Astrocyte of the cerebellum (primary cell): ENCODE measurements at regions not wholly inside any gene's neighbourhood (a gene's known extent, or its start where the extent isn't known, plus 50 kb on each side); places are given as distances from the start of the nearest gene placed in this dataset.
"Not testable (repeated sequence)": the region's sequence is repeated elsewhere in the genome, so short reads cannot be mapped to it uniquely, and the experiment has no call there.

Experiments
- DNase-seq: peaks from one replicate; pipeline ENCODE4 v3.0.0-alpha.2; 2011; ENCODE audit warnings: low read depth
- H3K4me3 ChIP-seq: 2 replicates; pipeline ENCODE4 v1.5.1; 2011; ENCODE audit warnings: mild to moderate bottlenecking, low read depth, low read length, moderate library complexity
- in situ Hi-C: cut with HindIII; loops from 2 replicates; pipeline ENCODE4 v1.10.0; 2017; ENCODE audit warnings: low sequenced_read_pairs
- TF ChIP-seq, protein P1 (sequence below): IDR thresholded peaks from 2 replicates; pipeline ENCODE4 v1.5.1; 2012; ENCODE audit warnings: low read length, low read depth, moderate library complexity, mild to moderate bottlenecking; ENCODE audit errors: missing control alignments

DNA sequence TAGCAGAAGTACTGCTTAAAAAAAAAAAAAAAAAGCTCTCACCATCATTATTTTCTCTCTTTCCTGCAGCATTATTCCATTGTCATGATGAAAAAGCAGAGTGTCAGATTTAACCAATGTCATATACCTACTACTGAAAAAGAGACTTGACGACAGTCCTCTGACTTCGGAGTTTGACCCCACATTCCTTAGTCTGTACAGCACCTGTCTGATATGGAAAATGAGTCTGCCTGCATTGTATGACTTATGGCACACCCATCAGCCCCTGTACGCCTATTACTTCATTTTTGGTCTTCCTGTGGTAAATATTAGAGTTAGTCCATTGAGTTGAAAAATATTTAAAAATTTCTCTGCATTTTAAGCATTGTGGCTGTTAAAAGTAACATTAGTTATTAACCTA lies 54.5 kb upstream of the NOX4 start:
- TF ChIP-seq, protein P1, sequence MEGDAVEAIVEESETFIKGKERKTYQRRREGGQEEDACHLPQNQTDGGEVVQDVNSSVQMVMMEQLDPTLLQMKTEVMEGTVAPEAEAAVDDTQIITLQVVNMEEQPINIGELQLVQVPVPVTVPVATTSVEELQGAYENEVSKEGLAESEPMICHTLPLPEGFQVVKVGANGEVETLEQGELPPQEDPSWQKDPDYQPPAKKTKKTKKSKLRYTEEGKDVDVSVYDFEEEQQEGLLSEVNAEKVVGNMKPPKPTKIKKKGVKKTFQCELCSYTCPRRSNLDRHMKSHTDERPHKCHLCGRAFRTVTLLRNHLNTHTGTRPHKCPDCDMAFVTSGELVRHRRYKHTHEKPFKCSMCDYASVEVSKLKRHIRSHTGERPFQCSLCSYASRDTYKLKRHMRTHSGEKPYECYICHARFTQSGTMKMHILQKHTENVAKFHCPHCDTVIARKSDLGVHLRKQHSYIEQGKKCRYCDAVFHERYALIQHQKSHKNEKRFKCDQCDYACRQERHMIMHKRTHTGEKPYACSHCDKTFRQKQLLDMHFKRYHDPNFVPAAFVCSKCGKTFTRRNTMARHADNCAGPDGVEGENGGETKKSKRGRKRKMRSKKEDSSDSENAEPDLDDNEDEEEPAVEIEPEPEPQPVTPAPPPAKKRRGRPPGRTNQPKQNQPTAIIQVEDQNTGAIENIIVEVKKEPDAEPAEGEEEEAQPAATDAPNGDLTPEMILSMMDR = no peak
- H3K4me3 ChIP-seq = no peak overlapping the region
- DNase-seq = no peak
- in situ Hi-C loops = no loop called here

DNA sequence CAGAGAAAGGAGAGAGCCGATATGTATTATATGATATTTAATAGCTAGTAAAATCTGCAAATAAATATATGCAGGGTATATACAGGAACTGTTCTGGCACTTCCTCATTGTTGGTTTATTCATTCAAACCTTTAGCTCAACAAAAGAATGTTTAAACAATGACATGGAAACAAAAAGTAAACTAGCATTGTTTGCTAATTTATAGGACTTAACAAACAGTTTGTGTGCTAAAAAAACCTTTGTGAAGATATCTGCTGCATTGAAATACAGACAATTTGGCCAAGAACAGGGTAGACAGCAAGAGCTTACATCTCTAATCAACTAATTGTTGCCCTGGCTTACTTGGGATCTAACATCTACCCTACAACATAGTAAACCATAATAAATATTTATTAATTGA lies 64.6 kb upstream of the NOX4 start:
- in situ Hi-C loops, DNase-seq, H3K4me3 ChIP-seq: not testable (repeated sequence)

DNA sequence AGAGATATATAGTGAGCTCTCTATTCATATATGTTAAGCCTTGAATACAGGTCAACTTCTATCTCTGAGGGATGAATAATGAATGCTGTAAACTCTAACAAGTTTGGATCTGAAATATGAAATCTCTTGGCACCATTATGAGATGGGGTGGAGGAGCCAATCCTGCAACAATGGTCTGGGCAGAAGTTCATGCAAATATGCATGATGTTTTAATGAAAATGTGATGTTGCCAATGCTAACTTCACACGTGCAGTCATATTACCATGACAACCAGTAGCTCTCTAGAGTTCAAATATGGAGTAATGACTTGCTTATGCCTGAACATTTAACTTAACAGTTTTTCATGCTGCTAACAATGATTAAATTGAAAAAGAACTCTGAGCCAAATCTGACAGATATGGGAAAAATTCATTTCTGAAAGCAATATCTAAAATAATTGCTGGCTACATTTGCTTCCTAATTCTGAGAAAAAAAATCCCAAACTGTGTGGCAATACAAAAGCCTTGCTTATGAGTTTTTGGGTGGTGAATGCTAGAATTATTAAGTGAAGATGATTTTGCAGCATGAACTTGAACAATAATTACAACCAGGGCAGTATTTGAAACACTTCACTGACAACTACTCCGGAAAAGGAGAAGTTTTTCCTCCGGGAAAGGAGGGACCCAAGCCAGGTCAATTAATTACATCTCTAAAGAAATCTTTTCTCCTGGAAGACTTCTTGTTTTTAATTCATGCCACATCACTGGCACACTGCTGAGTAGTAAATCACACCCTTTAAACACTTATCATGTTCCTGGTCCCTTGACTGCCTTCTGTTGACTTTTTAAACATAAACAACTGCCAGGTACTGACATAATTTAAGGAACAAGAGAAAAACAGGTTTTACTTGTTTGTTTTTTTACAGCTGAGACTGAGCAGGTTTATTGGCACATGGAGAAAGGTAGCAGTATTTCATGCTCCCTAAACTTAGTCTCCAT lies 65.8 kb upstream of the NOX4 start:
- DNase-seq, in situ Hi-C loops, H3K4me3 ChIP-seq: not testable (repeated sequence)

DNA sequence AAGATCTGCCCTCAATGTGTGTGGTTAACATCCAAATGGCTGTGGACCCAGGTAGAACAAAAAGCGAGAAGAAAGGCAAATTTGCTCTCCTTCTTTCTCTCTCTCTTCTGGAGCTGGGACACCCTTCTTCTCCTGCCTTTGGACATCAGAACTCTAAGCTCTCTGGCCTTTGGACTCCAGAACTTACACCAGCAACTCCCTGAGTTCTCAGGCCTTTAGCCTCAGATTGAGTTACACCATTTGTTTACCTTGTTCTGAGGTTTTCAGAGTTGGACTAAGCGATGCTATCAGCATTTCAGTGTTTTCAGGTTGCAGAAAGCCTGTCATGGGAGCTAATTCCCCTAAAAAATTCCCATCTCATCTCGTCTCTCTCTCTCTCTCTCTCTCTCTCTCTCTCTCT lies 69.4 kb upstream of the NOX4 start:
- H3K4me3 ChIP-seq, DNase-seq, in situ Hi-C loops: not testable (repeated sequence)

DNA sequence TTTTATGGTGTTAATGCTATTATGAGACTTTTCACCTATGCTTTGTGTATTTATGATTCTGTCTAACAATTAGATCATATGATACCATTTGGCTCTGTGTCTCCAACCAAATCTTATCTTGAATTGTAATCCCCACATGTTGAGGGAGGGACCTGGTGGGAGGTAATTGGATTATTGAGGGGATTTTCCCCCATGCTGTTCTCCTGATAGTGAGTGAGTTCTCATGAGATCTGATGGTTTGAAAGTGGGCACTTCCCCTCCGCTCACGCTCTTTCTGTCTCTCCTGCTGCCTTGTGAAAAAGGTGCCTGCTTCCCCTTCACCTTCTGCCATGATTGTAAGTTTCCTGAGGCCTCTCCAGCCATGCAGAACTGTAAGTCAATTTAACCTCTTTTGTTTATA lies 71.6 kb upstream of the NOX4 start:
- in situ Hi-C loops, DNase-seq, H3K4me3 ChIP-seq: not testable (repeated sequence)

DNA sequence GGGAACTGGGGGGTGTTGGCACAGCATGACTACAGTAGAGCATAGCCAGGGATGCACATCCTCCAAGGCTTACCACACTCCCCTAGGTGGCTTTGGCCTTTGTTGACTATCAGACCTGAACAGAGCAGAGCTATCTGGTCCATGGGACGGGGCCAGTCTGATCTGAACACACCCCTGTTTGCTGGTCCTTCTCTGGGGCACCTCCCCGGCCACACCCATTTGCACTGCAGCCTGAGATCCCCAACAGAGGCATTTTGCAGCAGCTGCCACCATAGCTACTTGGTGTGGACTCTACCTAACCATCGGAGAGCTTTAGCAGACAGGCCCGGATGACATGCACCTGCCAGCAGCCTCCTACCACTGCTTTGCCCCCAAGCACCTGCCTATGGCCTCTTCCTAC lies 75.8 kb upstream of the NOX4 start:
- DNase-seq = no peak
- no peak overlapping the region for H3K4me3 ChIP-seq
- TF ChIP-seq, protein P1 = no peak
- in situ Hi-C loops = no loop called here

DNA sequence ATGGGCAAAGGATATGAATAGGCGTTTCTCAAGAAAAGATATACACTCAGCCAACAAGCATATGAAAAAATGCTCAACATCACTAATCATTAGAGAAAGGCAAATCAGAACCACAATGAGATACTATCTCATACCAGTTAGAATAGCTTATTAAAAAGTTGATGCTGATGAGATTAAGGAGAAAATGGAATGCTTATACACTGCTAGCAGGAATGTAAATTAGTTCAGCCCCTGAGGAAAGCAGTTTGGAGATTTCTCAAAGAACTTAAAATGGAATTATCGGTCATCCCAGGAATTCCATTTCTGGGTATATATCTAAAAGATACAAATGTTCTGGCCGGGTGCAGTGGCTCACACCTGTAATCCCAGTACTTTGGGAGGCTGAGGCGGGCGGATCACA lies 78.2 kb upstream of the NOX4 start:
- DNase-seq, H3K4me3 ChIP-seq, in situ Hi-C loops: not testable (repeated sequence)

DNA sequence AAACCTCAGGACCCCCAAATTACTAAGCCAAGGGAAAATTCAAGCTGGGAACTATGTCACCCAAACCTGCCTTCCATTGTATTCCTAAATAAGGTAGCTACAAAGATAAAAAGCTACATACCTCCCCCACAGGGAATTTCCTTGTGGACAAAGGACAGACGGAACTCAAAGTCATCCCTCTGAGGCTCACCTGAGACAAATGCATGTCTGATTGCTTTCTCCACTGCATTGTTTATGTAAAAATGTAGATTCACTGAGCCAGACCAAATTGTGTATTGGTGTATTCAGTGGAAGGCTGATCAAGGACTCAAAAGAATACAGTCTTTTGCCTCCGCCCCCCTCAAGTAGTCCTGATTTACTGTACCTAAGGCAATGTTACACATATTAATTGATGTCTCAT lies 80.5 kb upstream of the NOX4 start:
- H3K4me3 ChIP-seq, DNase-seq, in situ Hi-C loops: not testable (repeated sequence)

DNA sequence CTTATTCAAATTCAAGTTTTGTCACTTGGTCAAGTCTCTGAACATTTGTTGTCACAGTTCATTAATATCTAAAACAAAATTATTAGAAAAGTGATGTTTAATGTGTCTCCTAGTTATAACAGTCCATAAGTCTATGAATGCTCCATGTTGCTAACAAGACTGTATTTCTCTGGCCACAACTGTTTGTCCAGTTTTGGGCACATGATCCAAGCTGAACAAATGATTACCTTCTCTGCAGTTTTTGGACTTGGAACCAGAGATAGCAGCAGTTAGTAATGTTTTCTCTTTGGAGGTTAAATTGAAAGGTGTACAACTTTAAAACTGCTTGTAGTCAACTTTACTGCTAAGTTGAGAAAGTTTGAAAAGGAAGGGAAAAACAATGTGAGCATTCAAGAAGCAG lies 84.7 kb upstream of the NOX4 start:
- H3K4me3 ChIP-seq, in situ Hi-C loops, DNase-seq: not testable (repeated sequence)

DNA sequence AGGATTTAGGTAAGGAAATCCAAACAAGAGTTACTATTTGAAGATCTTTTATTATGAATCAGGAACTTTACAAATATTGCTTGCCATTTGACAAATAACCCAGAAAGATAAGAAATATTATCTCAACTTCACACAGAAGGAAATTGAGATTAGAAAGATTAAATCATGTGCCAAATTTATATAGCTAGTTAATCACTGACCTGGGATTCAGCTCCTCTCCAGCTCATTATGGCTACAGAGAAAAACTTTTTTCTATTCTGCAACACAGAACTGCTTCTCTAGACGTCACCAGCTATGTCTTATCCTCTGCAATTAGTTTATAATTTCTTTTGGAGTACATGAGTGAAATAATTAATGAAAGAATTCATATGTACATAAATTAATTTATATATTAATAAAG lies 86.3 kb upstream of the NOX4 start:
- H3K4me3 ChIP-seq, DNase-seq, in situ Hi-C loops: not testable (repeated sequence)

DNA sequence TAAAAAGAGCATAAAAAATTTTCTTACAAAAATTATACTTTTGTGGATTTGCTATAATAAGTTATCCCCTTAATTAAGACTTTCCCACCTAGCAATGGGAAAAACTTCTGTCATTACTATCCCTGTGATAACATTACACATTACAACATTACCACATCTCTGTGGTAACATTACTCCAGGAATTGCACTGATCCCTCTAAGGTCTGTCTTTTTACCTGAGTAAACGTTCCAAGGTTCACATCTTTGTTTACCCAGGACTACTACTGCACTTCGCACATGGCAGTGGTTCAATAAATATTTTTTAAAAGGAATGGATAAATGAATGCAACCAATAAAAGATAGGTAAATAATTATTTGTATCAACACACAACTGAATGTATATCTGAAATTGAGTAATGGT lies 92.4 kb upstream of the NOX4 start:
- no peak overlapping the region for H3K4me3 ChIP-seq
- TF ChIP-seq, protein P1 = no peak
- in situ Hi-C loops = no loop called here
- DNase-seq = no peak

DNA sequence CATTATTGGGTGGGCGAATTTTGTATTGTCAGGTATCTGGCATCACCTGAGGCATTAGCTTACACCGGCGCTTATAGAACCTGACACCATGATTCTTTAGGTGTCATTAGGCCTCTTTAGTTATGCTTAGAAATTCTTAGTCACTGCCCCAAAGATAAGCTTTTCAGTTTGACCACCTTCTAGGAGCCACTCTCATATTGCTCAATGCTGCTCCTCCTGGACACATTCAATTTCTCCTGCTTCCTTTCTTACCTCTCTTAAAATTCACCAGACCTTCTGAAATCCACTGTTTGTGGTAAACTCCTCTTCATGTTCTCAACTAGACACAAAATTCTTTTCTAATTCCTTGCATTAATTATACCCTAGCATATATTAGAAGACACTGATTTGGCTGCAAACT lies 93.9 kb upstream of the NOX4 start:
- H3K4me3 ChIP-seq, DNase-seq, in situ Hi-C loops: not testable (repeated sequence)

DNA sequence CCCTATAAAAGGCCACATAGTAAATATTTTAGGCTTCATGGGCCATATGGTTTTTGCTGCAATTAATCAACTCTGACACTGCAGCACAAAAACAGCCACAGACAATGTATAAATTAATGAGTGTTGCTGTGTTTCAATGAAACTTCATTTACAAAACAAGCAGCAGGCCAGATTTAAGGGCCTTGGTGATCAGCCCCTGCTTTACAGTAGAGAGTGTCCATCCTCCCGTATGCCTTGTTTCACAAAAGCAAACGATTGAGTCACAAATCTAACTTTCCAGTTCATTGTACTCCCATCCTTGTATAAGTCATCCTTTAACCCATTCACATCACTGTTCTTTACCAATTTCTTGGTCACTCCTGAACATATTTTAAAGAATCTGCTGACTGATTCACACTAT lies 94.3 kb upstream of the NOX4 start:
- in situ Hi-C loops, H3K4me3 ChIP-seq, DNase-seq: not testable (repeated sequence)

DNA sequence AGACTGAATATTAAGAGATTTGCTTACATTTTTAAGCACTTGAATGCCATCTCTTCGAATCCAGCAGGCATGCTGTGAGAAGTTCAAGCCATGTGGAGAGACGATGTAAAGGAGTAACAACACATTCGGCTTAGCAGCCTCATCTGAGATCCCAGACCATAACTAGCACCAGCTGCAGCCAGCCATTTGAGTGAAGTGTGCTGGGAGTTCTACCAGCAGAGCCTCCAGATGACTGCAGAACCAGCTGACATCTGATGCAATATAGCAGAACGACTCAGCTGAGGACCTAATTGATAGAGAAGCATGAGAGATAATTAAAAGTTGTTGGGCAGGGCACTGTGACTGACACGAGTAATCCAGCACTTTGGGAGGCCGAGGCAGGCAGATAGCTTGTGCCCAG lies 98.2 kb upstream of the NOX4 start:
- H3K4me3 ChIP-seq, DNase-seq, in situ Hi-C loops: not testable (repeated sequence)
